ENCODE measurements at regions not wholly inside any gene's neighbourhood (a gene's known extent, or its start where the extent isn't known, plus 50 kb on each side); places are given as distances from the start of the nearest gene placed in this dataset.

DNA sequence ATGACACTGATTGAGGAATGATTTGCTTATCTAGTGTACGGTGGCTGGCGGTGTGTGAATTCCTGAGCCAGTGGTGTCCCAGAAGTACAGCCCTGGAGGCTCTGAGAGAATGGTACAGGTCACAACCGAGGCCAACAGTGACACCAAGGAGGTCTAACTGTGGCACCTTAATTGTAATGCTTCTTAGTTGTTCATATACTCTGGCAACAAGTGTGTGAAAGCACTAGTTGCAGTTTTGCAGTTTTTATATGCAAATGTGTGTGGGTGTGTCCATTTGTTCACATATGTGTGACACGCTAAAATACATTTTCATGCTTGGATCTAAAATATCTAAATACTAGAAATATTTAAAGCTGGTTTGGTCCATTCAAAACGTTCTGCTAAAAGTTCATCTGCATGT is 185.3 kb upstream of the FMN2 start:
- Histone ChIP-seq H3K79me1 (ENCODE audit: low read depth in 1 of 2, low read length in 2 of 2) (no peaks in the 10 kb centered on the region), H3K36me3 (ENCODE audit: control insufficient read depth, insufficient read depth, low read length) (no peaks in the 10 kb centered on the region), H3K14ac (replicated peaks; ENCODE audit: low read depth, low read length) (no peak overlapping the region), H3K9me3 (ENCODE audit: control insufficient read depth, insufficient read depth, low read length) (no peaks in the 10 kb centered on the region; the same call in 1 of the 2 replicates), H3K4me2 (ENCODE audit: low read depth, low read length) (no peak overlapping the region), H3K4ac (ENCODE audit: low read depth, low read length) (no peak overlapping the region), H3K27ac (ENCODE audit: insufficient read depth, low read length) (no peak overlapping the region), H2AK5ac (ENCODE audit: low read depth, low read length) (no peak overlapping the region), H3K9ac (ENCODE audit: low read depth, low read length) (no peak overlapping the region), H3K4me3 (ENCODE audit: insufficient read depth, low read depth, low read length) (no peak overlapping the region), H4K91ac (ENCODE audit: insufficient read depth, low read depth, low read length) (no peak overlapping the region), H3K27me3 (ENCODE audit: control insufficient read depth, insufficient read depth, low read length) (no peaks in the 10 kb centered on the region), H2BK120ac (ENCODE audit: low read depth, low read length) (no peak overlapping the region), H2BK5ac (ENCODE audit: low read depth, low read length, poor library complexity, severe bottlenecking) (no peak overlapping the region), H3K9me1 (ENCODE audit: insufficient read depth, low read length) (no peaks in the 10 kb centered on the region), H2AFZ (replicated peaks; ENCODE audit: low read length, poor library complexity) (no peak overlapping the region), H2BK20ac (ENCODE audit: low read depth, low read length) (no peak overlapping the region), H3K23ac (ENCODE audit: low read depth, low read length) (no peak overlapping the region), H4K20me1 (ENCODE audit: insufficient read depth, low read length) (no peaks in the 10 kb centered on the region), H2AK9ac (replicated peaks; ENCODE audit: low read depth, low read length, poor library complexity) (no peak overlapping the region), H2BK15ac (ENCODE audit: low read depth, low read length) (no peak overlapping the region), H3K18ac (ENCODE audit: low read depth, low read length) (no peak overlapping the region), H3K4me1 (ENCODE audit: control insufficient read depth, insufficient read depth, low read length) (no peaks in the 10 kb centered on the region), H4K5ac (ENCODE audit: low read depth, low read length) (no peak overlapping the region), H4K8ac (ENCODE audit: low read depth in 2 of 2, low read length in 2 of 2) (no peak overlapping the region), H3K56ac (ENCODE audit: extremely low read depth, insufficient read depth, low read length) (no peak overlapping the region)
- ChIA-PET CTCF (interaction anchor here (1.1 kb wide), 1 partner anchor 9 kb away, joined by 3 read pairs; no protein-coding TSS in a partner anchor), POLR2A (ENCODE audit: unreplicated experiment) (no interaction called here)
- DNase-seq (no peak), ATAC-seq (ENCODE audit: low read depth) (no peak)
- no TSS peak for BruUV-seq (replicated peaks)
- TF ChIP-seq RAD21 (IDR thresholded peaks at IDR 0.05; ENCODE audit: low read length), result no peak
- TF ChIP-seq, protein P1, sequence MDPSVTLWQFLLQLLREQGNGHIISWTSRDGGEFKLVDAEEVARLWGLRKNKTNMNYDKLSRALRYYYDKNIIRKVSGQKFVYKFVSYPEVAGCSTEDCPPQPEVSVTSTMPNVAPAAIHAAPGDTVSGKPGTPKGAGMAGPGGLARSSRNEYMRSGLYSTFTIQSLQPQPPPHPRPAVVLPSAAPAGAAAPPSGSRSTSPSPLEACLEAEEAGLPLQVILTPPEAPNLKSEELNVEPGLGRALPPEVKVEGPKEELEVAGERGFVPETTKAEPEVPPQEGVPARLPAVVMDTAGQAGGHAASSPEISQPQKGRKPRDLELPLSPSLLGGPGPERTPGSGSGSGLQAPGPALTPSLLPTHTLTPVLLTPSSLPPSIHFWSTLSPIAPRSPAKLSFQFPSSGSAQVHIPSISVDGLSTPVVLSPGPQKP (IDR thresholded peaks at IDR 0.05; ENCODE audit: borderline replicate concordance, low read depth, low read length), result no peak
- no peak for TF ChIP-seq CHD1 (IDR thresholded peaks at IDR 0.05; ENCODE audit: low read depth, low read length)
- TF ChIP-seq MAZ (IDR thresholded peaks at IDR 0.05; ENCODE audit: borderline replicate concordance, low read depth, low read length), result no peak
- no peak for TF ChIP-seq POLR2A (IDR thresholded peaks at IDR 0.05; ENCODE audit: low read depth, low read length)
- 0% methylated on average over 1 of the region's 5 CpGs; no CpG with 5 or more reads in 1 of the 2 experiments for WGBS, 2 experiments (ENCODE audit: extremely low coverage in 2 of 2, insufficient read length in 1 of 2)
- intact Hi-C loops (cut with micrococcal nuclease) (no loop called here), in situ Hi-C loops (cut with MboI; ENCODE audit: low sequenced_read_pairs) (no loop called here), dilution Hi-C loops (cut with HindIII; ENCODE audit: low sequenced_read_pairs, unreplicated experiment) (no loop called here)

Measured in IMR-90 (cell line).